T47D (cell line): ENCODE measurements at regions not wholly inside any gene's neighbourhood (a gene's known extent, or its start where the extent isn't known, plus 50 kb on each side); places are given as distances from the start of the nearest gene placed in this dataset.

Source experiments
- DNase-seq, 2 experiments: peaks; one replicate each; pipeline versions ENCODE4 v3.0.0 to v3.0.0-alpha.2; 2011 to 2012; ENCODE audit warnings: low read depth in 1 of 2, low spot score in 1 of 2
- JUND ChIP-seq: IDR thresholded peaks from 2 replicates; pipeline ENCODE4 v1.6.1; 2012; ENCODE audit warnings: low read depth
- in situ Hi-C: cut with HindIII; loops from 2 replicates; pipeline ENCODE4 v1.10.0; 2016; ENCODE audit warnings: low sequenced_read_pairs, low pct_unique_long_range_greater_than_20kb

- no peak for TF ChIP-seq JUND
- in situ Hi-C loops: no loop called here
- no peak for DNase-seq
Observed at GRCh38 chr1:177798614-177799013, 171.2 kb downstream of the SEC16B start.

GRCh38 chr1:177796561-177796960, 173.3 kb downstream of the SEC16B start:
- TF ChIP-seq JUND: no peak
- no peak for DNase-seq
- in situ Hi-C loops: no loop called here

- TF ChIP-seq JUND: no peak
- in situ Hi-C loops: no loop called here
- no peak for DNase-seq
Observed at GRCh38 chr1:177794376-177794991, 175.4 kb downstream of the SEC16B start.

DNA sequence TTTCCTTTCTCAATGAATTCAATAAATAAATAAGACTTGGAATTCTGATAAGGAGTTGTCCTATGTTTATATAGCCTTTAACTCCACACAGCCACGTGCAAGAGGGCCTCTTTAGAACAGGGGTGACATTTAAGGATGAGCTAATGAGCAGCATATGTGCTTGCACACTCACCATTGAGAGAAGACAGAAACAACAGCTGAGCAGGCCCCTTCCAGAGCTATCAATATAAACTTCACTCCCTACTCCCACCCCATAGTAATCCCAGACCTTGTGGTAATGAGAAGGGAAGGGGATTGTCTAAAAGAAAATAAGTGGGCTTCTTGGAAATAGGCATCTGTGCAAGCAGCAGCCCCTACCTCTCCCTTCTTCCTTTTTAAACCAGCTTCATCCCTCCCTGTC, 176.0 kb downstream of the SEC16B start:
- in situ Hi-C loops: no loop called here
- no peak for DNase-seq
- TF ChIP-seq JUND: no peak

DNA sequence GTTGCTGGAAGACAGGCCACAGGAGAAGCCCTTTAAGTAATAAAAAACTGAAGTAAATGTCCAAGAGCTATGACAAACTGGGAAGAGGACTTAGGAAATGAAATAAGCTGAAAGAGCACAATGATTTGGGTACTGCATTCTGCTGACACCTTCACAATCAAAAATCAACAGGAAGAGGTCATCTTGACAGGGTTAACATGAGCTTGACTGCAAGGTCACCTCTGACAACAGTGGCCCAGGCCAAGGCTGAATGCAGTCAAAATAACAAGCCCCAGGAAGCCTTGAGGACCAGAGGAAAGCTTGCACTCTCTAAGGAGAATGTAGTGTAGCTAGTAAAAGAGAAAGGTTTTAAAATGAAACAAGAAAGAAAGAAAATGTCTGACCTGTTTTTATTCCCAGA, 179.3 kb downstream of the SEC16B start:
- no peak for DNase-seq
- TF ChIP-seq JUND: no peak
- in situ Hi-C loops: no loop called here

DNA sequence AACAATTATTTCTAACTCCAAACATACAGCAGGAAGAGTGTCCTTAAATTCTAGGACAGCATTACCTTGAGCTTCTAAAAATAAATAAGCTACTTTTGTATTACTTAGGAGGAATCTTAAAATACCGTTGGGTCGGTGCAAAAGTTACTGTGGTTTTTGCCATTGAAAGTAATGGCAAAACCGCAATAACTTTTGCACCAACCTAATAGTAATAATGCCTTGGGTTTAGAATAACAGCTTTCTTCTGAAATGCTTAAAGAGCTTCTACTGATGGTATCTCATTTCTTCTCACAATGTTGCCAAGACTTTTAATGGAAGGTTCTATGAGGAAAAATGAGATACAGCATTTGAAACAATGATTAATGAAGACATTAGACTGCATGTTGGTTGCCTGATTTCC, 179.9 kb downstream of the SEC16B start:
- in situ Hi-C loops: no loop called here

DNA sequence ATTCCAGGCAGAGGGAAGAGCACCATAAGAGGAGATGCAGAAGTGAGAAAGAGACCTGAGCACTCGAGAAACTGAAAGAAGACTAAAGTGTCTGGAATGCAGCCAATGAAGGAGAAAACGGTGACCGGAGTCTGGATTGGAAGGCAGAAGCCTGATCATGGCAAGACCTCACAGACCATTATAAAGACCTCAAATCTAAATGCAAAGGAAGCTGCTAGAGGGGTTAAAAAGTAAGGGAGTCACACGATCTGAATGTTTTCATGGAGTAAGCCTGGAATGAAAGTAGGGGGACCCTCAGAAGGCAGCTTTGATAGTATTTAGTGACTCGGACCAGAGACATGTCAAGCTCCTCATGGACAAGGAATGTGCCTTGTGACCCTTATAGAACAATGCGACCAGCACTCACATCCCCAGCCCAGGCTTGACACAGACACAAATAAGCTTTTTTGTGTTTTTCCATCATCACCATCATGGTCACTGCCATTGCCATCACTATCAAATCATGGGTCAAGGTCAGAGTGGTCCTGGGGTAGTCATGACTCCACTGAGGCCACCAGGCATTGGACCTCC, 183.6 kb downstream of the SEC16B start:
- in situ Hi-C loops: no loop called here
- TF ChIP-seq JUND: no peak
- DNase-seq: no peak

More for the DNA sequence above, 179.9 kb downstream of the SEC16B start:
- TF ChIP-seq JUND: no peak
- no peak for DNase-seq

GRCh38 chr1:177784936-177785335, 184.9 kb downstream of the SEC16B start:
- in situ Hi-C loops: no loop called here
- TF ChIP-seq JUND: no peak
- no peak for DNase-seq

DNA sequence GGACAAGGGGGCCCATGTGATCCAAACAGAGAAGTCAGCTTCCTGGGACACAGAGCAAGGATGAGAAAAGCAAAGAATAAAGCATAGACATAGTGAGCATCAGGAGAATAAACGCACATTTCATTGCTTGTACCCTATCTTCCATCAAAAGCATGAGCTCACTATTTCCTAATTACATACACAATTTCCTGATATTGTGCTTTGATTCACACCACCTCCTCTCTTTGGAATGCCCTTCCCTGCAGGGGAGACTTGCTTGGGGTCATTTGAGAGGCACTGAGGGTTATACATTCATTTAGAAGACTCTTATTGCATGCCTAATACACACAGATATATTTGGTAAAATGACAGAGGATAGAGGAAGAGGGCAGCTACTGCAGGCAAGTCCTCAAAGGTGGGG, 185.4 kb downstream of the SEC16B start:
- in situ Hi-C loops: no loop called here
- no peak for DNase-seq
- no peak for TF ChIP-seq JUND

- TF ChIP-seq JUND: no peak
- in situ Hi-C loops: no loop called here
- no peak for DNase-seq
Observed at GRCh38 chr1:177783051-177783450, 186.8 kb downstream of the SEC16B start.

DNA sequence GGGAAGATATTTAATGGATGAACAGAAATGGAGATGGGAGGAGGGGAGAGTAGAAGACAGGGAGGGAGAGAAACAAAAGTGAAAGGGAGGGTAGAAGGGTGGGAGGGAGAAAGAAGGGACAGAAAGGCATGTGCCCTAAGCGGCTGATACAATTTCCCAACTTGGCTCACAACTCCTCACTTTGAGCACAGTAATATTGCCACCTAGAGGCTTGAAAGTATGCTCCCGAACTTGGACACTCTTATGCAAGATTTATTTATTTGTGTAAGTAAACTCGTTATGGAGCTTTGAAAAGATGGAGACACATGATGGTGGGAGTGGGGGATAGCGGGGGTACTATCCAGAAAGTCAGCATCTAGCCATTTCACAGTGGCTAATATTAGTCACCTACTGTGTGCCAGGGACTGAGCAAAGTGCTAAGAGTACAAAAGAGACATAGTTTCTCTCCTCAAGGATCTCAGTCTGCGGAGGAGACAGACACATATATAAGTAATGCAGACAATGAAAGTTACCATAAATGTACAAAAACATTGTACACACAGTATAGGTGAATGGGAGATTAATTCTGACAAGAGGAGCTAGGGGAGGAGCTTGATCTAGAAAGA, 189.7 kb downstream of the SEC16B start:
- DNase-seq: peak; percentile 48 to 77
- in situ Hi-C loops: no loop called here
- no peak for TF ChIP-seq JUND

GRCh38 chr1:177779166-177779965, 190.5 kb downstream of the SEC16B start:
- TF ChIP-seq JUND: no peak
- DNase-seq: no peak
- in situ Hi-C loops: no loop called here

GRCh38 chr1:177775924-177776323, 193.9 kb downstream of the SEC16B start:
- TF ChIP-seq JUND: no peak
- no peak for DNase-seq
- in situ Hi-C loops: no loop called here
